ENCODE measurements at regions not wholly inside any gene's neighbourhood (a gene's known extent, or its start where the extent isn't known, plus 50 kb on each side); places are given as distances from the start of the nearest gene placed in this dataset.

DNA sequence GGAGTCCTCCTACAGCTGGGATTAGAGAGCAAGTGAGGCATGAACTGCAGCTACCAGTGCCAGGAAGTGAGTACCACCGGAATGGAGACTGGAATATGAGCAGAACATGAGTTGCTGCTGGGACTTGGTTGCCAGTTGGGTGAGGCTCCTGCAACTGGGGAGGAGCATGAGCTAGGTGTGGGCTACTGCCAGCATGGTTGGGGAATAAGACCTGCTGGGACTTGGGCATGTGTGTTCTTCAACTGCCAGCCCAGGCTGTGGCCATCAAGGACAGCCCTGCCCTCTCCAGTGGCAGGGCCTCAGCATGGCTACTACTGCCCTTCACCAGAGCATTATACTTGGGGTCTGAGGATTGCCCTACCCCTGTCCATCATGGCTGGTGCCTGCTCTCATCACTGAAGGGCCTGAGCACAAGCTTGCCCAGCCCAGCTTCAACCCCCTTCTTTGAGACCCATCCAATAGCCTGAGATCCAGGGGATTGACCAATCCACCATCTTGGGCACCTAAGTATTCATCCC is 665.0 kb downstream of the ELAVL2 start:
- no peaks in the 10 kb centered on the region for H3K4me1 ChIP-seq
- in situ Hi-C loops (cut with MboI; ENCODE audit: low sequenced_read_pairs in 4 of 4): no loop called here
- no peak for ATAC-seq

DNA sequence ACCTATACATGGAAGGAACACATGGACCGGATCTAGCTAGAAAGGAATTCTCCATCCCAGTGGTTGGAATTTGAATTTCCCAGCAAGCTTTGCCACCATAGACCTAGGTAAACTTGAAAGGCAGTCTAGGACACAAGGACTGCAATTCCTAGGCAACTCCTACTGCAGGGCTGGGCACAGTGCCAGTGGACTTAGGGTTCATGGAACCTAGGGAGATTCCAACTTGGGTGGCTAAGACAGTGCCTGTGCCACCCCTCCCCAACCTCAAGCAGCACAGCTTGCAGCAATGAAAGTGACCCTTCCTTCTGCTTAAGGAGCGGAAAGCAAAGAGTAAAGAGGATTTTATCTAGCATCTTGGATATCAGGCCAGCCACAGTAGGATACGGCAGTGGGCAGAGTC is 663.3 kb downstream of the ELAVL2 start:
- no peak for DNase-seq
- ATAC-seq: no peak
- H3K4me3 ChIP-seq: no peak overlapping the region
- intact Hi-C loops (cut with DNase I; ENCODE audit: low total_unique reads) (no loop called here), in situ Hi-C loops (cut with MboI; ENCODE audit: low sequenced_read_pairs in 4 of 4) (no loop called here)
- no peak overlapping the region for H3K27ac ChIP-seq
- no peaks in the 10 kb centered on the region for H3K36me3 ChIP-seq
- no peaks in the 10 kb centered on the region for H3K4me1 ChIP-seq
- no peaks in the 10 kb centered on the region for H3K9me3 ChIP-seq
- no peaks in the 10 kb centered on the region for H3K27me3 ChIP-seq
- TF ChIP-seq, protein P1, sequence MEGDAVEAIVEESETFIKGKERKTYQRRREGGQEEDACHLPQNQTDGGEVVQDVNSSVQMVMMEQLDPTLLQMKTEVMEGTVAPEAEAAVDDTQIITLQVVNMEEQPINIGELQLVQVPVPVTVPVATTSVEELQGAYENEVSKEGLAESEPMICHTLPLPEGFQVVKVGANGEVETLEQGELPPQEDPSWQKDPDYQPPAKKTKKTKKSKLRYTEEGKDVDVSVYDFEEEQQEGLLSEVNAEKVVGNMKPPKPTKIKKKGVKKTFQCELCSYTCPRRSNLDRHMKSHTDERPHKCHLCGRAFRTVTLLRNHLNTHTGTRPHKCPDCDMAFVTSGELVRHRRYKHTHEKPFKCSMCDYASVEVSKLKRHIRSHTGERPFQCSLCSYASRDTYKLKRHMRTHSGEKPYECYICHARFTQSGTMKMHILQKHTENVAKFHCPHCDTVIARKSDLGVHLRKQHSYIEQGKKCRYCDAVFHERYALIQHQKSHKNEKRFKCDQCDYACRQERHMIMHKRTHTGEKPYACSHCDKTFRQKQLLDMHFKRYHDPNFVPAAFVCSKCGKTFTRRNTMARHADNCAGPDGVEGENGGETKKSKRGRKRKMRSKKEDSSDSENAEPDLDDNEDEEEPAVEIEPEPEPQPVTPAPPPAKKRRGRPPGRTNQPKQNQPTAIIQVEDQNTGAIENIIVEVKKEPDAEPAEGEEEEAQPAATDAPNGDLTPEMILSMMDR (IDR thresholded peaks at IDR 0.05 in 4 of 5, conservative IDR thresholded peaks at IDR 0.05 in 1 of 5): no peak
- no peak for TF ChIP-seq POLR2A (IDR thresholded peaks at IDR 0.05)

More for the DNA sequence above, 665.0 kb downstream of the ELAVL2 start:
- Histone ChIP-seq H3K27me3 (no peaks in the 10 kb centered on the region), H3K27ac (no peak overlapping the region), H3K9me3 (no peaks in the 10 kb centered on the region), H3K4me3 (no peak overlapping the region), H3K36me3 (no peaks in the 10 kb centered on the region)
- intact Hi-C loops (cut with DNase I; ENCODE audit: low total_unique reads): no loop called here
- TF ChIP-seq, protein P1 (IDR thresholded peaks at IDR 0.05 in 4 of 5, conservative IDR thresholded peaks at IDR 0.05 in 1 of 5): no peak
- no peak for TF ChIP-seq POLR2A (IDR thresholded peaks at IDR 0.05)
- DNase-seq: no peak

DNA sequence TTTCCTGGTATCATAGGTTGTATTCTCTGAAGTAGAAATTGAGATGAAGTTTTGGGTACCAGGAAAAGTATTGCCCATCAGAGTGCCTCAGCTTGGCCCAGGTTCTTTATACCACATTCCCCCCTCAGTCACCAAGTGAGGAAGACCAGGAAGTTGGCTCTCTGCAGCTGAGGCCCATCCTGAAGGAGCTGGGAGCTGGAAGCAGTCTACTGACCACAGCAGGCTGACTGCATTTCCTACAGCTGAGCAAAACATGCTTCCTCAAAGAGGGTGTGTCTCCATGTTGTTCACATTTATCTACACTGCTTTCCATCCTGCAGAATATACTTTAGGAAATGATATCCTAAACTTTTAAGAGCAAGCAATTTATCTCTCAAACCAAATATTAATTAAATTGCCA is 654.6 kb downstream of the ELAVL2 start:
- H3K27ac ChIP-seq: no peak overlapping the region
- H3K4me1 ChIP-seq: no peaks in the 10 kb centered on the region
- intact Hi-C loops (cut with DNase I; ENCODE audit: low total_unique reads): no loop called here
- H3K4me3 ChIP-seq: no peak overlapping the region
- no peaks in the 10 kb centered on the region for H3K27me3 ChIP-seq
- no peaks in the 10 kb centered on the region for H3K36me3 ChIP-seq
- no peak for TF ChIP-seq POLR2A (IDR thresholded peaks at IDR 0.05)
- TF ChIP-seq, protein P1 (IDR thresholded peaks at IDR 0.05 in 4 of 5, conservative IDR thresholded peaks at IDR 0.05 in 1 of 5): no peak
- in situ Hi-C loops (cut with MboI; ENCODE audit: low sequenced_read_pairs in 4 of 4): no loop called here
- DNase-seq (no peak), ATAC-seq (no peak)
- H3K9me3 ChIP-seq: no peaks in the 10 kb centered on the region

DNA sequence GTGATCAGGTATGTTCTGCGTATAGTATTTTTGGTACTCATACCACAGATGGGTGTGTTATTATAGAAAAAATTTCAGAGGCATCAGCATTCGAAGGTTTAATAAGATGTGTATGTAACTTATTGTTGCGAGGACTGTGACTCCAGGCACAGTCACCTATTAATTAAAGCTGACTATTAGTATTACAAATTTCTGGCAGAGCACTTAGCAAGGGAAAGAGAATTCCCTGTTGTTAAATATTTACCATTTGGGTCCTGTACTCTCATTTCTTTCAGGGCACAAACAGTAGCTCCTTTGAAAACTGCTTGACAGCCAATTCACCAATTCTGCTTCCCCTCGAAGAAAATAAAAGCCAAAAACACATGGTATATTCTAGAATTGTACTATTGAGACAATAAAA is 653.8 kb downstream of the ELAVL2 start:
- Histone ChIP-seq H3K4me3 (no peak overlapping the region), H3K9me3 (no peaks in the 10 kb centered on the region), H3K4me1 (no peaks in the 10 kb centered on the region), H3K36me3 (no peaks in the 10 kb centered on the region), H3K27me3 (no peaks in the 10 kb centered on the region), H3K27ac (no peak overlapping the region)
- DNase-seq (no peak), ATAC-seq (no peak)
- in situ Hi-C loops (cut with MboI; ENCODE audit: low sequenced_read_pairs in 4 of 4): no loop called here
- intact Hi-C loops (cut with DNase I; ENCODE audit: low total_unique reads): no loop called here
- no peak for TF ChIP-seq POLR2A (IDR thresholded peaks at IDR 0.05)
- TF ChIP-seq, protein P1 (IDR thresholded peaks at IDR 0.05 in 4 of 5, conservative IDR thresholded peaks at IDR 0.05 in 1 of 5): no peak

DNA sequence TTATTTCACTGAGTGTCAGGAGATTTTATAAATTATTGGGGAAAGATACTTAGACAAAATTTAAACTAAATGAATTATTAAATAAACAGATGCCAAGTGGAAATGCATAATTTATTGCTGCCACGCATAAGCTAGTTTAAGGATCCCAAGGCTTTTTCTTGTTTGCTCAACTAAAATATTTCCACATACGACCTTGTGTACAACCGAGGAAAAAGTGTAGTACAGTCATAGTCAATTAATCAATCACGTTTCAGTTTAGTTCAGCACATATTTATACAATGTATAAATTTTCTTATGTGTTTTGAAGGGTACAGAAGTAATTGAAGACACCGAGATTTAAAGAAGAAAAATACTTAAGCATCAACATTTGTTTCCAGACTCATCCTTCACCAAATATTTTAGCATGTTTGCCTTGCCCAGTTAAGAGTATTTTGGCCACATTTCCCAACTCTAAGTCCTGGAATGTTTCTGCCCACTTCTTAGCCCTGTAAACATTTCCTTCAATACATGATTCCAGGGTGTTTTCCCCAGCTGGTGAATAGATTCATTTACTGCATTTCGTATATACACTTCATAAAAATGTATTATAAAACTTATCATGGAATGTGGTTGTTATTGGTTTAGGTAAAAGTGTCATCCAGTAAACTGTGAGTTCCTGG is 652.9 kb downstream of the ELAVL2 start:
- intact Hi-C loops (cut with DNase I; ENCODE audit: low total_unique reads) (no loop called here), in situ Hi-C loops (cut with MboI; ENCODE audit: low sequenced_read_pairs in 4 of 4) (no loop called here)
- Histone ChIP-seq H3K27me3 (no peaks in the 10 kb centered on the region), H3K27ac (no peak overlapping the region), H3K4me1 (no peaks in the 10 kb centered on the region), H3K9me3 (no peaks in the 10 kb centered on the region), H3K36me3 (no peaks in the 10 kb centered on the region), H3K4me3 (no peak overlapping the region)
- no peak for DNase-seq
- no peak for ATAC-seq
- TF ChIP-seq, protein P1 (IDR thresholded peaks at IDR 0.05 in 4 of 5, conservative IDR thresholded peaks at IDR 0.05 in 1 of 5): no peak

Measured in gastrocnemius medialis (tissue), 4 donors.